IMR-90 (cell line): ENCODE measurements at regions not wholly inside any gene's neighbourhood (a gene's known extent, or its start where the extent isn't known, plus 50 kb on each side); places are given as distances from the start of the nearest gene placed in this dataset.

Experiments used
- ATAC-seq: fragments of 200-7000 bp; cut with Tn5 transposase; 2 replicates; pipeline ENCODE4 v1.9.1; 2020; ENCODE audit warnings: low read depth, mild to moderate bottlenecking, moderate library complexity
- BruUV-seq: library from RNA; stranded (reverse); fragments of 400-500 nt; replicated peaks from 2 replicates; lab custom pipeline; 2021; lab: Mats Ljungman, UMichigan
- CTCF ChIA-PET: fragments of 300-600 bp; formaldehyde crosslinking; extraction: SDS; loops from one replicate; lab custom pipeline; 2021; ENCODE audit warnings: antibody characterized with exemption; lab: Yijun Ruan, JAX
- POLR2A ChIA-PET: fragments of 300-600 bp; sonication (Branson Sonifier 250); formaldehyde crosslinking; loops from one replicate; lab custom pipeline; 2022; ENCODE audit warnings: antibody characterized with exemption; ENCODE audit not compliant: unreplicated experiment; lab: Charles Lee
- DNase-seq: peaks from one replicate; pipeline ENCODE4 v3.0.0; 2013
- H2AFZ ChIP-seq: replicated peaks from 2 replicates; pipeline ENCODE3; 2013; ENCODE audit warnings: low read length, mild to moderate bottlenecking; ENCODE audit not compliant: poor library complexity
- H2AK5ac ChIP-seq: 2 replicates; pipeline ENCODE4 v1.6.1; 2013; ENCODE audit warnings: low read depth, low read length, inconsistent platforms
- H2AK9ac ChIP-seq: replicated peaks from 2 replicates; pipeline ENCODE3; 2013; ENCODE audit warnings: mild to moderate bottlenecking, low read depth, low read length, moderate library complexity; ENCODE audit not compliant: poor library complexity
- H2BK120ac ChIP-seq: 2 replicates; pipeline ENCODE4 v1.6.1; 2013; ENCODE audit warnings: low read depth, low read length, inconsistent platforms
- H2BK15ac ChIP-seq: 3 replicates; pipeline ENCODE4 v1.6.1; 2013; ENCODE audit warnings: low read depth, low read length, inconsistent platforms
- H2BK20ac ChIP-seq: 2 replicates; pipeline ENCODE4 v1.6.1; 2013; ENCODE audit warnings: low read depth, mild to moderate bottlenecking, inconsistent platforms, low read length, moderate library complexity
- H2BK5ac ChIP-seq: 2 replicates; pipeline ENCODE4 v1.6.1; 2013; ENCODE audit warnings: mild to moderate bottlenecking, low read depth, low read length, inconsistent platforms; ENCODE audit not compliant: poor library complexity, severe bottlenecking
- H3K14ac ChIP-seq: replicated peaks from 2 replicates; pipeline ENCODE4 v1.6.1; 2013; ENCODE audit warnings: low read depth, low read length, inconsistent platforms
- H3K18ac ChIP-seq: 2 replicates; pipeline ENCODE4 v1.6.1; 2013; ENCODE audit warnings: low read depth, low read length, control low read depth
- H3K23ac ChIP-seq: 2 replicates; pipeline ENCODE4 v1.6.1; 2013; ENCODE audit warnings: low read depth, low read length, inconsistent platforms
- H3K27ac ChIP-seq: 2 replicates; pipeline ENCODE4 v1.5.1; 2013; ENCODE audit warnings: mild to moderate bottlenecking, control low read depth, low read length; ENCODE audit not compliant: insufficient read depth
- H3K27me3 ChIP-seq: 2 replicates; pipeline ENCODE4 v1.6.1; 2013; ENCODE audit warnings: low read length; ENCODE audit not compliant: control insufficient read depth, insufficient read depth
- H3K36me3 ChIP-seq: 2 replicates; pipeline ENCODE4 v1.6.1; 2013; ENCODE audit warnings: low read length, mixed read lengths; ENCODE audit not compliant: control insufficient read depth, insufficient read depth
- H3K4ac ChIP-seq: 2 replicates; pipeline ENCODE4 v1.6.1; 2013; ENCODE audit warnings: low read depth, low read length, inconsistent platforms
- H3K4me1 ChIP-seq: 2 replicates; pipeline ENCODE4 v1.6.1; 2013; ENCODE audit warnings: low read length, mixed read lengths; ENCODE audit not compliant: control insufficient read depth, insufficient read depth
- H3K4me2 ChIP-seq: 2 replicates; pipeline ENCODE4 v1.6.1; 2013; ENCODE audit warnings: low read depth, mild to moderate bottlenecking, control low read depth, low read length, moderate library complexity
- H3K4me3 ChIP-seq: 2 replicates; pipeline ENCODE4 v1.5.1; 2013; ENCODE audit warnings: low read depth, mild to moderate bottlenecking, control low read depth, low read length, moderate library complexity; ENCODE audit not compliant: insufficient read depth
- H3K56ac ChIP-seq: 2 replicates; pipeline ENCODE4 v1.6.1; 2013; ENCODE audit warnings: low read length, inconsistent platforms; ENCODE audit not compliant: insufficient read depth; ENCODE audit errors: extremely low read depth
- H3K79me1 ChIP-seq, 2 experiments: 2 replicates each; pipeline ENCODE4 v1.6.1; 2013; ENCODE audit warnings: low read length in 2 of 2, inconsistent platforms in 1 of 2, low read depth in 1 of 2
- H3K9ac ChIP-seq: 2 replicates; pipeline ENCODE4 v1.6.1; 2013; ENCODE audit warnings: low read depth, low read length, control low read depth
- H3K9me1 ChIP-seq: 2 replicates; pipeline ENCODE4 v1.6.1; 2013; ENCODE audit warnings: low read length, inconsistent platforms; ENCODE audit not compliant: insufficient read depth
- H3K9me3 ChIP-seq: 2 replicates; pipeline ENCODE4 v1.6.1; 2013; ENCODE audit warnings: low read length; ENCODE audit not compliant: control insufficient read depth, insufficient read depth
- H4K20me1 ChIP-seq: 2 replicates; pipeline ENCODE4 v1.6.1; 2013; ENCODE audit warnings: low read length, inconsistent platforms; ENCODE audit not compliant: insufficient read depth
- H4K5ac ChIP-seq: 2 replicates; pipeline ENCODE4 v1.6.1; 2013; ENCODE audit warnings: mild to moderate bottlenecking, low read depth, low read length, control low read depth
- H4K8ac ChIP-seq, 2 experiments: 2 replicates each; pipeline ENCODE4 v1.6.1; 2013; ENCODE audit warnings: low read depth in 2 of 2, low read length in 2 of 2, control low read depth in 1 of 2, inconsistent platforms in 1 of 2
- H4K91ac ChIP-seq: 2 replicates; pipeline ENCODE4 v1.6.1; 2013; ENCODE audit warnings: low read depth, low read length, inconsistent platforms; ENCODE audit not compliant: insufficient read depth
- CHD1 ChIP-seq: IDR thresholded peaks from 2 replicates; pipeline ENCODE4 v1.6.1; 2012; ENCODE audit warnings: low read depth, low read length, improper control_type of control experiment
- MAZ ChIP-seq: IDR thresholded peaks from 2 replicates; pipeline ENCODE4 v1.6.1; 2012; ENCODE audit warnings: low read depth, mild to moderate bottlenecking, low read length, improper control_type of control experiment, moderate library complexity, borderline replicate concordance
- POLR2A ChIP-seq: IDR thresholded peaks from 2 replicates; pipeline ENCODE4 v1.6.1; 2012; ENCODE audit warnings: mild to moderate bottlenecking, low read depth, low read length
- RAD21 ChIP-seq: IDR thresholded peaks from 2 replicates; pipeline ENCODE4 v1.6.1; 2012; ENCODE audit warnings: low read length, improper control_type of control experiment
- SMC3 ChIP-seq: fragments of 150-350 bp; IDR thresholded peaks from 2 replicates; pipeline ENCODE4 v1.6.1; 2016; ENCODE audit warnings: low read depth, mild to moderate bottlenecking, antibody characterized with exemption, low read length, moderate library complexity
- WGBS, 2 experiments: methylation state at CpG; one replicate each; pipeline versions ENCODE4 v1.1.5 to v1.1.7; 2013; ENCODE audit warnings: missing lambda C conversion rate in 2 of 2; ENCODE audit not compliant: insufficient read length in 1 of 2; ENCODE audit errors: extremely low coverage in 2 of 2; 5-methylcytosine and 5-hydroxymethylcytosine counted together
- dilution Hi-C: fragments of 300-500 bp; cut with HindIII; formaldehyde crosslinking; loops from one replicate; pipeline ENCODE4 v1.14.3; 2018; ENCODE audit warnings: low sequenced_read_pairs; ENCODE audit not compliant: unreplicated experiment
- in situ Hi-C: fragments of 300-500 bp; cut with MboI; formaldehyde crosslinking; loops from 3 replicates; pipeline ENCODE4 v1.14.3; 2019; ENCODE audit warnings: low sequenced_read_pairs, inconsistent platforms, mixed read lengths
- intact Hi-C: fragments of 100-400 bp; cut with micrococcal nuclease; formaldehyde crosslinking; loops from 2 replicates; pipeline ENCODE4 v1.10.0; 2022
- TF ChIP-seq, protein P1 (sequence below): conservative IDR thresholded peaks from 2 replicates; pipeline ENCODE4 v1.5.1; 2012; ENCODE audit warnings: mild to moderate bottlenecking, low read depth, low read length, improper control_type of control experiment

DNA sequence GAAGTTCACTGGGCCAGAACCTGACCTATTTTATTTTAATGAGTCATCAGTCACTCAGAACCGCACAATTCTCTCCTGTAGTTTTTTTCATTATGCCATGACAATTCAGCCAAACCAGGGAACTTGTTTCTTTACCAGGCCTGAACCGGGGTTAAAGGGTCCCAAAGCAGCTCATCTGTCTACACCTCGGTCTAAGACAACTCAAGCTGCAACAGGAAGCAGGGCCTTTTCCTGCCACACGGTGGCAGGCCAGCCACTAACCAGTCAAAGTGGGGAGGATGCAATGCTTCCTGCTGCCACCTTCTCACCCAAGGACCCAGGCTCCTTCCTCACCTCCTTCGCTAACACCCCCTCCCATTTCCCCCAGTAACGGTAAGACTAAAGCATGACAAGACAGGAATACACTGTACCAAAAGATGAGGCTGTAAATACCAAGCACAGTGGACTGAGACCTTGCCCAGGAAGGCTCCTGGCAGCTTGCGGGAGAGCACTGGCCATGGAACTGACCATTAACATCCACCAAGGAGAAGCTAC lies 56.7 kb upstream of the ACKR3 start:
- intact Hi-C loops: loop anchor here (1.0 kb wide), 2 partner anchors 514 to 547 kb away; no protein-coding TSS in a partner anchor
- WGBS, 2 experiments: 0% methylated on average over 2 of the region's 7 CpGs; no CpG with 5 or more reads in 1 of the 2 experiments
- CTCF ChIA-PET: interaction anchor here (0.6 to 1.5 kb wide), 9 partner anchors 14 to 550 kb away, joined by 3 to 5 read pairs (median 3); no protein-coding TSS in a partner anchor

More for the DNA sequence above, 56.7 kb upstream of the ACKR3 start:
- no peaks in the 10 kb centered on the region for H3K9me1 ChIP-seq
- ATAC-seq (peak; percentile 89), DNase-seq (peak; percentile 34)
- no peak overlapping the region for H4K91ac ChIP-seq
- H4K5ac ChIP-seq: no peak overlapping the region
- H4K20me1 ChIP-seq: no peaks in the 10 kb centered on the region
- POLR2A ChIA-PET: interaction anchor here (0.6 kb wide), 1 partner anchor 324 kb away, joined by 3 read pairs; no protein-coding TSS in a partner anchor
- H3K4me3 ChIP-seq: no peak overlapping the region
- no peak overlapping the region for H2BK5ac ChIP-seq
- no peak overlapping the region for H4K8ac ChIP-seq
- H2BK120ac ChIP-seq: no peak overlapping the region
- no peak overlapping the region for H3K4me2 ChIP-seq
- no peak overlapping the region for H3K27ac ChIP-seq
- H3K4me1 ChIP-seq: no peaks in the 10 kb centered on the region
- H3K14ac ChIP-seq: no peak overlapping the region
- H3K9ac ChIP-seq: no peak overlapping the region
- H3K79me1 ChIP-seq: no peaks in the 10 kb centered on the region
- H2AFZ ChIP-seq: no peak overlapping the region
- in situ Hi-C loops: loop anchor here (10.0 to 25.0 kb wide), 2 partner anchors 542 to 1049 kb away; partner anchors contain the start of gene PRLH
- no peak overlapping the region for H3K4ac ChIP-seq
- H3K27me3 ChIP-seq: peaks cover 7% of the 10 kb centered on the region
- no peak overlapping the region for H2AK5ac ChIP-seq
- no peak overlapping the region for H2BK15ac ChIP-seq
- no peak overlapping the region for H3K23ac ChIP-seq
- H3K36me3 ChIP-seq: no peaks in the 10 kb centered on the region
- H3K18ac ChIP-seq: no peak overlapping the region
- H2BK20ac ChIP-seq: no peak overlapping the region
- dilution Hi-C loops: no loop called here
- no TSS peak for BruUV-seq
- H3K56ac ChIP-seq: no peak overlapping the region
- no peak overlapping the region for H2AK9ac ChIP-seq
- TF ChIP-seq POLR2A (no peak), SMC3 (peak; percentile 55), CHD1 (no peak), RAD21 (peak; percentile 58), MAZ (no peak)
- TF ChIP-seq, protein P1, sequence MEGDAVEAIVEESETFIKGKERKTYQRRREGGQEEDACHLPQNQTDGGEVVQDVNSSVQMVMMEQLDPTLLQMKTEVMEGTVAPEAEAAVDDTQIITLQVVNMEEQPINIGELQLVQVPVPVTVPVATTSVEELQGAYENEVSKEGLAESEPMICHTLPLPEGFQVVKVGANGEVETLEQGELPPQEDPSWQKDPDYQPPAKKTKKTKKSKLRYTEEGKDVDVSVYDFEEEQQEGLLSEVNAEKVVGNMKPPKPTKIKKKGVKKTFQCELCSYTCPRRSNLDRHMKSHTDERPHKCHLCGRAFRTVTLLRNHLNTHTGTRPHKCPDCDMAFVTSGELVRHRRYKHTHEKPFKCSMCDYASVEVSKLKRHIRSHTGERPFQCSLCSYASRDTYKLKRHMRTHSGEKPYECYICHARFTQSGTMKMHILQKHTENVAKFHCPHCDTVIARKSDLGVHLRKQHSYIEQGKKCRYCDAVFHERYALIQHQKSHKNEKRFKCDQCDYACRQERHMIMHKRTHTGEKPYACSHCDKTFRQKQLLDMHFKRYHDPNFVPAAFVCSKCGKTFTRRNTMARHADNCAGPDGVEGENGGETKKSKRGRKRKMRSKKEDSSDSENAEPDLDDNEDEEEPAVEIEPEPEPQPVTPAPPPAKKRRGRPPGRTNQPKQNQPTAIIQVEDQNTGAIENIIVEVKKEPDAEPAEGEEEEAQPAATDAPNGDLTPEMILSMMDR: peak; percentile 55
- H3K9me3 ChIP-seq: no peaks in the 10 kb centered on the region
